GM23338 (cell line): ENCODE measurements at regions not wholly inside any gene's neighbourhood (a gene's known extent, or its start where the extent isn't known, plus 50 kb on each side); places are given as distances from the start of the nearest gene placed in this dataset.
A peak's percentile ranks its signal among the peaks of the same experiment; 100 is the strongest.

ENCODE experiments used
- ATAC-seq: fragments of 200-7000 bp; cut with Tn5 transposase; 3 replicates; pipeline ENCODE4 v1.9.1; 2020
- DNase-seq: peaks from one replicate; pipeline ENCODE4 v3.0.0-alpha.2; 2015; ENCODE audit warnings: low spot score
- H2AFZ ChIP-seq: fragments of 200-600 bp; sonication (generic); 2 replicates; pipeline ENCODE4 v1.8.0; 2016; ENCODE audit warnings: antibody characterized with exemption, mild to moderate bottlenecking, moderate library complexity
- H3F3A ChIP-seq: fragments of 200-600 bp; sonication (generic); replicated peaks from 2 replicates; pipeline ENCODE4 v1.8.0; 2017; ENCODE audit warnings: antibody characterized with exemption, mixed run types, low read depth
- H3K27ac ChIP-seq: fragments of 200-600 bp; sonication (generic); 2 replicates; pipeline ENCODE4 v1.6.1; 2016; ENCODE audit warnings: low read depth
- H3K27me3 ChIP-seq: fragments of 200-600 bp; sonication (generic); 2 replicates; pipeline ENCODE4 v1.8.0; 2016; ENCODE audit warnings: mild to moderate bottlenecking, mixed run types, moderate library complexity; ENCODE audit not compliant: insufficient read depth
- H3K36me3 ChIP-seq: fragments of 200-600 bp; sonication (generic); 2 replicates; pipeline ENCODE4 v1.8.0; 2016; ENCODE audit warnings: mild to moderate bottlenecking; ENCODE audit not compliant: insufficient read depth
- H3K4me1 ChIP-seq: fragments of 200-600 bp; sonication (generic); 2 replicates; pipeline ENCODE4 v1.8.0; 2016; ENCODE audit warnings: mild to moderate bottlenecking, moderate library complexity; ENCODE audit not compliant: insufficient read depth
- H3K4me2 ChIP-seq: fragments of 200-600 bp; sonication (generic); 2 replicates; pipeline ENCODE4 v1.7.1; 2017; ENCODE audit warnings: mixed run types
- H3K4me3 ChIP-seq: fragments of 200-600 bp; sonication (generic); 2 replicates; pipeline ENCODE4 v1.6.1; 2016; ENCODE audit warnings: mixed run types
- H3K79me2 ChIP-seq: fragments of 200-600 bp; sonication (generic); replicated peaks from 2 replicates; pipeline ENCODE4 v1.8.0; 2017; ENCODE audit warnings: mild to moderate bottlenecking; ENCODE audit not compliant: insufficient read depth
- H3K9me2 ChIP-seq: fragments of 200-600 bp; sonication (generic); 2 replicates; pipeline ENCODE4 v1.8.0; 2017; ENCODE audit not compliant: insufficient read depth
- H4K20me1 ChIP-seq: fragments of 200-600 bp; sonication (generic); replicated peaks from 2 replicates; pipeline ENCODE4 v1.8.0; 2017; ENCODE audit warnings: mild to moderate bottlenecking; ENCODE audit not compliant: insufficient read depth
- H3K27ac Mint-ChIP-seq: 2 replicates; pipeline ENCODE4 v1.8.0; 2020; ENCODE audit warnings: inconsistent platforms, mild to moderate bottlenecking, moderate library complexity, mixed read lengths
- H3K27me3 Mint-ChIP-seq: 3 replicates; pipeline ENCODE4 v1.8.0; 2022; ENCODE audit warnings: low read depth, mild to moderate bottlenecking, moderate library complexity, mixed read lengths, inconsistent platforms; ENCODE audit not compliant: insufficient read depth, poor library complexity
- H3K36me3 Mint-ChIP-seq: 3 replicates; pipeline ENCODE4 v1.8.0; 2021; ENCODE audit warnings: low read depth, mild to moderate bottlenecking, inconsistent platforms, moderate library complexity, mixed read lengths
- H3K4me1 Mint-ChIP-seq: 3 replicates; pipeline ENCODE4 v1.8.0; 2020; ENCODE audit warnings: mild to moderate bottlenecking, inconsistent platforms, mixed read lengths
- H3K4me3 Mint-ChIP-seq: 3 replicates; pipeline ENCODE4 v1.8.0; 2021; ENCODE audit warnings: moderate library complexity, mild to moderate bottlenecking, inconsistent platforms, mixed read lengths
- H3K9me3 Mint-ChIP-seq: 3 replicates; pipeline ENCODE4 v1.8.0; 2020; ENCODE audit warnings: moderate library complexity, mild to moderate bottlenecking, inconsistent platforms, mixed read lengths
- EZH2phosphoT487 ChIP-seq: fragments of 200-600 bp; sonication (generic); IDR thresholded peaks from one replicate; pipeline ENCODE4 v1.8.1; 2018; ENCODE audit warnings: antibody characterized with exemption; ENCODE audit not compliant: unreplicated experiment
- NANOG ChIP-seq: IDR thresholded peaks from 2 replicates; pipeline ENCODE4 v1.6.1; 2016; ENCODE audit warnings: antibody characterized with exemption, borderline replicate concordance
- REST ChIP-seq: IDR thresholded peaks from one replicate; pipeline ENCODE4 v1.6.1; 2018; ENCODE audit warnings: antibody characterized with exemption; ENCODE audit not compliant: unreplicated experiment
- STAT1 ChIP-seq: IDR thresholded peaks from one replicate; pipeline ENCODE4 v1.6.1; 2016; ENCODE audit warnings: antibody characterized with exemption; ENCODE audit not compliant: unreplicated experiment
- ZNF114 ChIP-seq: fragments of 250-450 bp; sonication (Bioruptor Pico); IDR thresholded peaks from 2 replicates; pipeline ENCODE4 v1.5.0; 2020; ENCODE audit warnings: mild to moderate bottlenecking, moderate library complexity
- ZNF331 ChIP-seq: fragments of 250-450 bp; sonication (Bioruptor Pico); IDR thresholded peaks from 2 replicates; pipeline ENCODE4 v1.5.0; 2020; ENCODE audit warnings: low read depth, mild to moderate bottlenecking, moderate library complexity
- TF ChIP-seq, protein P1 (sequence below): fragments of 250-450 bp; sonication (Bioruptor Pico); IDR thresholded peaks from 2 replicates; pipeline ENCODE4 v1.5.0; 2020; ENCODE audit warnings: mild to moderate bottlenecking, moderate library complexity
- TF ChIP-seq, protein P2 (sequence below), 2 experiments: fragments of 200-600 bp in 1 of 2; sonication (generic) in 1 of 2; conservative IDR thresholded peaks; 2 replicates each; pipeline versions ENCODE4 v1.5.1 to v1.6.1; 2016 to 2017; ENCODE audit warnings: antibody characterized with exemption in 2 of 2, low read depth in 2 of 2, mild to moderate bottlenecking in 2 of 2, moderate library complexity in 1 of 2

DNA sequence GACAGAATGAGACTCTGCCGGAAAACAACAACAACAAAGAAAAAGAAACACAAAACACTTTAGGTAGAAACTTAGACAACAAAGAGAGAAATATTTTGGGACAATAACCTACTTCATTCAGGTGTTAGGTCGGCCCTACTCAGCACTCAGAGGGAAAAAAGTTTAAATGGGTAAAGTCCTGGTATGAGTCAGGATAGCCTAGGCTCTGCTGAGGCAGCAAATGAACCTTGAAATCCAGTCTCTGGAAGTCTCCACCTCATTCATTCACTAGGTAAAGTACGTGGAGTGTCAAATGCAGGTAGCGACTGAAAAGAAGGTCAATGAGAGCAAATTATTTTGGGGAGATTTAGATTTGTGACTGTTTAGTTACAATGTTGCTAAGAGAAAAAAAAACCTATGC lies 127.4 kb downstream of the FHDC1 start:
- Mint-ChIP-seq H3K4me3 (no peak overlapping the region), H3K27me3 (peaks cover 5% of the 10 kb centered on the region), H3K27ac (no peak overlapping the region), H3K9me3 (no peaks in the 10 kb centered on the region), H3K4me1 (peaks cover 21% of the 10 kb centered on the region), H3K36me3 (no peaks in the 10 kb centered on the region)
- H3K4me3 ChIP-seq, result no peak overlapping the region
- H3K4me2 ChIP-seq, result no peak overlapping the region
- DNase-seq, result no peak
- no peak overlapping the region for H3K27ac ChIP-seq
- no peaks in the 10 kb centered on the region for H3K79me2 ChIP-seq
- peaks cover 20% of the 10 kb centered on the region for H3K4me1 ChIP-seq
- no peaks in the 10 kb centered on the region for H3F3A ChIP-seq
- no peak for ATAC-seq
- no peaks in the 10 kb centered on the region for H4K20me1 ChIP-seq
- TF ChIP-seq, protein P1, sequence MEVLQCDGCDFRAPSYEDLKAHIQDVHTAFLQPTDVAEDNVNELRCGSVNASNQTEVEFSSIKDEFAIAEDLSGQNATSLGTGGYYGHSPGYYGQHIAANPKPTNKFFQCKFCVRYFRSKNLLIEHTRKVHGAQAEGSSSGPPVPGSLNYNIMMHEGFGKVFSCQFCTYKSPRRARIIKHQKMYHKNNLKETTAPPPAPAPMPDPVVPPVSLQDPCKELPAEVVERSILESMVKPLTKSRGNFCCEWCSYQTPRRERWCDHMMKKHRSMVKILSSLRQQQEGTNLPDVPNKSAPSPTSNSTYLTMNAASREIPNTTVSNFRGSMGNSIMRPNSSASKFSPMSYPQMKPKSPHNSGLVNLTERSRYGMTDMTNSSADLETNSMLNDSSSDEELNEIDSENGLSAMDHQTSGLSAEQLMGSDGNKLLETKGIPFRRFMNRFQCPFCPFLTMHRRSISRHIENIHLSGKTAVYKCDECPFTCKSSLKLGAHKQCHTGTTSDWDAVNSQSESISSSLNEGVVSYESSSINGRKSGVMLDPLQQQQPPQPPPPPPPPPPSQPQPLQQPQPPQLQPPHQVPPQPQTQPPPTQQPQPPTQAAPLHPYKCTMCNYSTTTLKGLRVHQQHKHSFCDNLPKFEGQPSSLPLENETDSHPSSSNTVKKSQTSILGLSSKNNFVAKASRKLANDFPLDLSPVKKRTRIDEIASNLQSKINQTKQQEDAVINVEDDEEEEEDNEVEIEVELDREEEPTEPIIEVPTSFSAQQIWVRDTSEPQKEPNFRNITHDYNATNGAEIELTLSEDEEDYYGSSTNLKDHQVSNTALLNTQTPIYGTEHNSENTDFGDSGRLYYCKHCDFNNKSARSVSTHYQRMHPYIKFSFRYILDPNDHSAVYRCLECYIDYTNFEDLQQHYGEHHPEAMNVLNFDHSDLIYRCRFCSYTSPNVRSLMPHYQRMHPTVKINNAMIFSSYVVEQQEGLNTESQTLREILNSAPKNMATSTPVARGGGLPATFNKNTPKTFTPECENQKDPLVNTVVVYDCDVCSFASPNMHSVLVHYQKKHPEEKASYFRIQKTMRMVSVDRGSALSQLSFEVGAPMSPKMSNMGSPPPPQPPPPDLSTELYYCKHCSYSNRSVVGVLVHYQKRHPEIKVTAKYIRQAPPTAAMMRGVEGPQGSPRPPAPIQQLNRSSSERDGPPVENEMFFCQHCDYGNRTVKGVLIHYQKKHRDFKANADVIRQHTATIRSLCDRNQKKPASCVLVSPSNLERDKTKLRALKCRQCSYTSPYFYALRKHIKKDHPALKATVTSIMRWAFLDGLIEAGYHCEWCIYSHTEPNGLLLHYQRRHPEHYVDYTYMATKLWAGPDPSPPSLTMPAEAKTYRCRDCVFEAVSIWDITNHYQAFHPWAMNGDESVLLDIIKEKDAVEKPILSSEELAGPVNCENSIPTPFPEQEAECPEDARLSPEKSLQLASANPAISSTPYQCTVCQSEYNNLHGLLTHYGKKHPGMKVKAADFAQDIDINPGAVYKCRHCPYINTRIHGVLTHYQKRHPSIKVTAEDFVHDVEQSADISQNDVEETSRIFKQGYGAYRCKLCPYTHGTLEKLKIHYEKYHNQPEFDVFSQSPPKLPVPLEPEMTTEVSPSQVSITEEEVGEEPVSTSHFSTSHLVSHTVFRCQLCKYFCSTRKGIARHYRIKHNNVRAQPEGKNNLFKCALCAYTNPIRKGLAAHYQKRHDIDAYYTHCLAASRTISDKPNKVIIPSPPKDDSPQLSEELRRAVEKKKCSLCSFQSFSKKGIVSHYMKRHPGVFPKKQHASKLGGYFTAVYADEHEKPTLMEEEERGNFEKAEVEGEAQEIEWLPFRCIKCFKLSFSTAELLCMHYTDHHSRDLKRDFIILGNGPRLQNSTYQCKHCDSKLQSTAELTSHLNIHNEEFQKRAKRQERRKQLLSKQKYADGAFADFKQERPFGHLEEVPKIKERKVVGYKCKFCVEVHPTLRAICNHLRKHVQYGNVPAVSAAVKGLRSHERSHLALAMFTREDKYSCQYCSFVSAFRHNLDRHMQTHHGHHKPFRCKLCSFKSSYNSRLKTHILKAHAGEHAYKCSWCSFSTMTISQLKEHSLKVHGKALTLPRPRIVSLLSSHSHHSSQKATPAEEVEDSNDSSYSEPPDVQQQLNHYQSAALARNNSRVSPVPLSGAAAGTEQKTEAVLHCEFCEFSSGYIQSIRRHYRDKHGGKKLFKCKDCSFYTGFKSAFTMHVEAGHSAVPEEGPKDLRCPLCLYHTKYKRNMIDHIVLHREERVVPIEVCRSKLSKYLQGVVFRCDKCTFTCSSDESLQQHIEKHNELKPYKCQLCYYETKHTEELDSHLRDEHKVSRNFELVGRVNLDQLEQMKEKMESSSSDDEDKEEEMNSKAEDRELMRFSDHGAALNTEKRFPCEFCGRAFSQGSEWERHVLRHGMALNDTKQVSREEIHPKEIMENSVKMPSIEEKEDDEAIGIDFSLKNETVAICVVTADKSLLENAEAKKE (CRISPR knock-in tag), result no peak
- TF ChIP-seq, protein P2, sequence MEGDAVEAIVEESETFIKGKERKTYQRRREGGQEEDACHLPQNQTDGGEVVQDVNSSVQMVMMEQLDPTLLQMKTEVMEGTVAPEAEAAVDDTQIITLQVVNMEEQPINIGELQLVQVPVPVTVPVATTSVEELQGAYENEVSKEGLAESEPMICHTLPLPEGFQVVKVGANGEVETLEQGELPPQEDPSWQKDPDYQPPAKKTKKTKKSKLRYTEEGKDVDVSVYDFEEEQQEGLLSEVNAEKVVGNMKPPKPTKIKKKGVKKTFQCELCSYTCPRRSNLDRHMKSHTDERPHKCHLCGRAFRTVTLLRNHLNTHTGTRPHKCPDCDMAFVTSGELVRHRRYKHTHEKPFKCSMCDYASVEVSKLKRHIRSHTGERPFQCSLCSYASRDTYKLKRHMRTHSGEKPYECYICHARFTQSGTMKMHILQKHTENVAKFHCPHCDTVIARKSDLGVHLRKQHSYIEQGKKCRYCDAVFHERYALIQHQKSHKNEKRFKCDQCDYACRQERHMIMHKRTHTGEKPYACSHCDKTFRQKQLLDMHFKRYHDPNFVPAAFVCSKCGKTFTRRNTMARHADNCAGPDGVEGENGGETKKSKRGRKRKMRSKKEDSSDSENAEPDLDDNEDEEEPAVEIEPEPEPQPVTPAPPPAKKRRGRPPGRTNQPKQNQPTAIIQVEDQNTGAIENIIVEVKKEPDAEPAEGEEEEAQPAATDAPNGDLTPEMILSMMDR (conservative IDR thresholded peaks at IDR 0.05; ENCODE audit: low read depth in 2 of 2), result no peak
- no peaks in the 10 kb centered on the region for H3K36me3 ChIP-seq
- no peaks in the 10 kb centered on the region for H3K9me2 ChIP-seq
- H2AFZ ChIP-seq, result peak overlapping the region; percentile 41; the same call in 1 of the 2 replicates
- no peaks in the 10 kb centered on the region for H3K27me3 ChIP-seq

- Mint-ChIP-seq H3K27ac (no peak overlapping the region), H3K4me3 (no peak overlapping the region), H3K4me1 (peaks cover 21% of the 10 kb centered on the region), H3K36me3 (no peaks in the 10 kb centered on the region), H3K27me3 (peaks cover 5% of the 10 kb centered on the region), H3K9me3 (no peaks in the 10 kb centered on the region)
- H3K79me2 ChIP-seq, result no peaks in the 10 kb centered on the region
- DNase-seq (peak; percentile 58), ATAC-seq (peak; percentile 84)
- no peaks in the 10 kb centered on the region for H3K9me2 ChIP-seq
- no peaks in the 10 kb centered on the region for H3K36me3 ChIP-seq
- H2AFZ ChIP-seq, result peak overlapping the region; percentile 98
- H3K4me2 ChIP-seq, result no peak overlapping the region
- H3K27me3 ChIP-seq, result no peaks in the 10 kb centered on the region
- H3K4me1 ChIP-seq, result peaks cover 20% of the 10 kb centered on the region
- H3F3A ChIP-seq, result no peaks in the 10 kb centered on the region
- no peak overlapping the region for H3K4me3 ChIP-seq
- no peak overlapping the region for H3K27ac ChIP-seq
- no peaks in the 10 kb centered on the region for H4K20me1 ChIP-seq
- TF ChIP-seq EZH2phosphoT487 (no peak), REST (no peak), ZNF331 (no peak), STAT1 (no peak), ZNF114 (no peak), NANOG (no peak)
- TF ChIP-seq, protein P2 (conservative IDR thresholded peaks at IDR 0.05; ENCODE audit: low read depth in 2 of 2), result no peak
Observed at GRCh38 chr4:153064571-153064970, 128.4 kb downstream of the FHDC1 start.
